GM23248 (cell line): ENCODE measurements at regions not wholly inside any gene's neighbourhood (a gene's known extent, or its start where the extent isn't known, plus 50 kb on each side); places are given as distances from the start of the nearest gene placed in this dataset.

Experiments used
- DNase-seq: peaks from one replicate; pipeline ENCODE4 v3.0.0-alpha.2; 2015
- H2AFZ ChIP-seq: fragments of 200-600 bp; sonication (generic); 2 replicates; pipeline ENCODE4 v1.6.1; 2016; ENCODE audit warnings: antibody characterized with exemption
- H3F3A ChIP-seq: fragments of 200-600 bp; sonication (generic); 2 replicates; pipeline ENCODE4 v1.6.1; 2016; ENCODE audit warnings: mild to moderate bottlenecking, antibody characterized with exemption, mixed run types; ENCODE audit not compliant: insufficient read depth
- H3K27ac ChIP-seq: fragments of 200-600 bp; sonication (generic); 2 replicates; pipeline ENCODE4 v1.5.1; 2016; ENCODE audit warnings: mild to moderate bottlenecking
- H3K27me3 ChIP-seq: fragments of 200-600 bp; sonication (generic); replicated peaks from 2 replicates; pipeline ENCODE4 v1.6.1; 2016; ENCODE audit warnings: mild to moderate bottlenecking; ENCODE audit not compliant: insufficient read depth
- H3K36me3 ChIP-seq: fragments of 200-600 bp; sonication (generic); 2 replicates; pipeline ENCODE4 v1.6.1; 2016; ENCODE audit warnings: low read depth, mild to moderate bottlenecking
- H3K4me1 ChIP-seq: fragments of 200-600 bp; sonication (generic); 2 replicates; pipeline ENCODE4 v1.6.1; 2016; ENCODE audit warnings: mild to moderate bottlenecking; ENCODE audit not compliant: insufficient read depth
- H3K4me2 ChIP-seq: fragments of 200-600 bp; sonication (generic); one replicate; pipeline ENCODE4 v1.6.1; 2016; ENCODE audit warnings: mild to moderate bottlenecking; ENCODE audit not compliant: unreplicated experiment
- H3K4me3 ChIP-seq: fragments of 200-600 bp; sonication (generic); 2 replicates; pipeline ENCODE4 v1.5.1; 2016; ENCODE audit warnings: mild to moderate bottlenecking
- H3K79me2 ChIP-seq: fragments of 200-600 bp; sonication (generic); 2 replicates; pipeline ENCODE4 v1.6.1; 2016; ENCODE audit warnings: mild to moderate bottlenecking; ENCODE audit not compliant: insufficient read depth
- H3K9ac ChIP-seq: fragments of 200-600 bp; sonication (generic); 2 replicates; pipeline ENCODE4 v1.6.1; 2016; ENCODE audit warnings: mild to moderate bottlenecking
- H3K9me2 ChIP-seq: fragments of 200-600 bp; sonication (generic); 2 replicates; pipeline ENCODE4 v1.6.1; 2016; ENCODE audit warnings: mixed run types, mild to moderate bottlenecking, moderate library complexity; ENCODE audit not compliant: insufficient read depth
- H3K9me3 ChIP-seq: fragments of 200-600 bp; sonication (generic); one replicate; pipeline ENCODE4 v1.6.1; 2017; ENCODE audit warnings: low read depth
- H4K20me1 ChIP-seq: fragments of 200-600 bp; sonication (generic); 2 replicates; pipeline ENCODE4 v1.6.0; 2016; ENCODE audit not compliant: insufficient read depth
- EZH2 ChIP-seq: fragments of 200-600 bp; sonication (generic); IDR thresholded peaks from 2 replicates; pipeline ENCODE4 v1.6.1; 2018; ENCODE audit warnings: antibody characterized with exemption, mild to moderate bottlenecking; ENCODE audit not compliant: insufficient read depth, poor library complexity, severe bottlenecking
- EZH2phosphoT487 ChIP-seq: fragments of 200-600 bp; sonication (generic); IDR thresholded peaks from 2 replicates; pipeline ENCODE4 v1.6.1; 2018; ENCODE audit warnings: antibody characterized with exemption, moderate library complexity, mild to moderate bottlenecking, low read depth; ENCODE audit not compliant: insufficient read depth
- WGBS, 2 experiments: methylation state at CpG; one replicate each; pipeline ENCODE4 v1.1.6; 2015 to 2017; ENCODE audit warnings: low lambda C conversion rate in 2 of 2, low coverage in 1 of 2; ENCODE audit errors: missing lambda C conversion rate in 2 of 2; 5-methylcytosine and 5-hydroxymethylcytosine counted together
- in situ Hi-C: fragments of 300-500 bp; cut with MboI; formaldehyde crosslinking; loops from 2 replicates; pipeline ENCODE4 v1.15.0; 2020

GRCh38 chr15:81530271-81530691 is 156.3 kb upstream of the TMC3 start:
- H3K4me1 ChIP-seq: 0 out of 2 replicates have a peak, but pooled peaks cover 4% of the 10 kb centered on the region

GRCh38 chr15:81529481-81529880 is 155.5 kb upstream of the TMC3 start:
- no peak overlapping the region for H3K27ac ChIP-seq
- in situ Hi-C loops: no loop called here
- no peaks in the 10 kb centered on the region for H3F3A ChIP-seq
- 13 to 20% methylated on average over 2 of the region's 2 CpGs for WGBS, 2 experiments
- TF ChIP-seq EZH2phosphoT487: no peak
- no peak for TF ChIP-seq EZH2
- 0 out of 2 replicates have a peak, but pooled peaks cover 4% of the 10 kb centered on the region for H3K4me1 ChIP-seq
- no peak overlapping the region for H3K9ac ChIP-seq
- peak; percentile 5 for DNase-seq
- H3K79me2 ChIP-seq: no peaks in the 10 kb centered on the region
- no peaks in the 10 kb centered on the region for H4K20me1 ChIP-seq
- no peaks in the 10 kb centered on the region; the same call in 1 of the 2 replicates for H3K27me3 ChIP-seq
- H3K9me2 ChIP-seq: no peaks in the 10 kb centered on the region
- no peak overlapping the region for H3K4me2 ChIP-seq
- H2AFZ ChIP-seq: no peak overlapping the region
- H3K36me3 ChIP-seq: no peaks in the 10 kb centered on the region
- H3K4me3 ChIP-seq: no peak overlapping the region
- no peaks in the 10 kb centered on the region for H3K9me3 ChIP-seq

More at GRCh38 chr15:81530271-81530691, 156.3 kb upstream of the TMC3 start:
- Histone ChIP-seq H4K20me1 (no peaks in the 10 kb centered on the region), H3K27me3 (no peaks in the 10 kb centered on the region; the same call in 1 of the 2 replicates), H2AFZ (no peak overlapping the region), H3K9ac (no peak overlapping the region), H3K4me3 (no peak overlapping the region), H3K27ac (no peak overlapping the region), H3F3A (no peaks in the 10 kb centered on the region), H3K4me2 (no peak overlapping the region), H3K79me2 (no peaks in the 10 kb centered on the region), H3K9me2 (no peaks in the 10 kb centered on the region), H3K36me3 (no peaks in the 10 kb centered on the region), H3K9me3 (no peaks in the 10 kb centered on the region)
- no peak for DNase-seq
- WGBS, 2 experiments: 85 to 88% methylated on average over 3 of the region's 3 CpGs
- no peak for TF ChIP-seq EZH2
- in situ Hi-C loops: no loop called here

GRCh38 chr15:81526029-81526428 is 152.0 kb upstream of the TMC3 start:
- Histone ChIP-seq H3K9me2 (no peaks in the 10 kb centered on the region), H3F3A (no peaks in the 10 kb centered on the region), H3K4me3 (no peak overlapping the region), H2AFZ (no peak overlapping the region), H3K27me3 (peaks cover 19% of the 10 kb centered on the region), H3K27ac (no peak overlapping the region), H3K9me3 (no peaks in the 10 kb centered on the region), H3K79me2 (no peaks in the 10 kb centered on the region), H3K36me3 (no peaks in the 10 kb centered on the region), H3K4me1 (no peaks in the 10 kb centered on the region), H4K20me1 (no peaks in the 10 kb centered on the region), H3K4me2 (no peak overlapping the region), H3K9ac (no peak overlapping the region)
- 67 to 73% methylated on average over 4 of the region's 4 CpGs for WGBS, 2 experiments
- no peak for DNase-seq
- in situ Hi-C loops: no loop called here
- no peak for TF ChIP-seq EZH2
- TF ChIP-seq EZH2phosphoT487: no peak

- no peaks in the 10 kb centered on the region for H4K20me1 ChIP-seq
- no peak overlapping the region for H3K4me3 ChIP-seq
- WGBS, 2 experiments: 42 to 50% methylated on average over 1 of the region's 1 CpG
- H3K4me1 ChIP-seq: no peaks in the 10 kb centered on the region
- H3K79me2 ChIP-seq: no peaks in the 10 kb centered on the region
- H3K27ac ChIP-seq: no peak overlapping the region
- peaks cover 25% of the 10 kb centered on the region for H3K27me3 ChIP-seq
- H2AFZ ChIP-seq: no peak overlapping the region
- no peak overlapping the region for H3K4me2 ChIP-seq
- no peak overlapping the region for H3K9ac ChIP-seq
- TF ChIP-seq EZH2phosphoT487: no peak
- no peak for TF ChIP-seq EZH2
- H3K9me3 ChIP-seq: no peaks in the 10 kb centered on the region
- in situ Hi-C loops: no loop called here
- H3K36me3 ChIP-seq: no peaks in the 10 kb centered on the region
- H3F3A ChIP-seq: no peaks in the 10 kb centered on the region
- DNase-seq: no peak
- H3K9me2 ChIP-seq: no peaks in the 10 kb centered on the region
Measured at GRCh38 chr15:81524496-81524895, 150.5 kb upstream of the TMC3 start.

- DNase-seq: no peak
- Histone ChIP-seq H3K4me3 (no peak overlapping the region), H3K9ac (no peak overlapping the region), H4K20me1 (no peaks in the 10 kb centered on the region), H3K27ac (no peak overlapping the region), H3K27me3 (peaks cover 25% of the 10 kb centered on the region), H3K36me3 (no peaks in the 10 kb centered on the region), H3F3A (no peaks in the 10 kb centered on the region), H3K79me2 (no peaks in the 10 kb centered on the region), H3K4me2 (no peak overlapping the region), H3K9me3 (no peaks in the 10 kb centered on the region), H3K4me1 (no peaks in the 10 kb centered on the region), H2AFZ (no peak overlapping the region), H3K9me2 (no peaks in the 10 kb centered on the region)
- TF ChIP-seq EZH2 (no peak), EZH2phosphoT487 (no peak)
- in situ Hi-C loops: no loop called here
- 17 to 18% methylated on average over 2 of the region's 2 CpGs for WGBS, 2 experiments
Measured at GRCh38 chr15:81523867-81524266, 149.9 kb upstream of the TMC3 start.
